GM10248 (cell line): ENCODE measurements at regions not wholly inside any gene's neighbourhood (a gene's known extent, or its start where the extent isn't known, plus 50 kb on each side); places are given as distances from the start of the nearest gene placed in this dataset.

Experiments
- CTCF ChIA-PET: fragments of 300-600 bp; sonication (Branson Sonifier 250); formaldehyde crosslinking; extraction: SDS; loops from one replicate; lab custom pipeline; 2021; ENCODE audit warnings: antibody characterized with exemption; lab: Yijun Ruan, JAX
- POLR2A ChIA-PET: fragments of 350-650 bp; sonication (Branson Sonifier 250); formaldehyde crosslinking; extraction: SDS; loops from one replicate; lab custom pipeline; 2020; ENCODE audit warnings: antibody characterized with exemption; lab: Yijun Ruan, JAX
- DNase-seq: peaks from one replicate; pipeline ENCODE4 v3.0.0; 2012; ENCODE audit errors: extremely low spot score
- TF ChIP-seq, protein P1 (sequence below): IDR thresholded peaks from 2 replicates; pipeline ENCODE4 v1.5.1; 2012; ENCODE audit warnings: mild to moderate bottlenecking, low read depth; ENCODE audit errors: extremely low read depth, missing control alignments, control extremely low read depth

DNA sequence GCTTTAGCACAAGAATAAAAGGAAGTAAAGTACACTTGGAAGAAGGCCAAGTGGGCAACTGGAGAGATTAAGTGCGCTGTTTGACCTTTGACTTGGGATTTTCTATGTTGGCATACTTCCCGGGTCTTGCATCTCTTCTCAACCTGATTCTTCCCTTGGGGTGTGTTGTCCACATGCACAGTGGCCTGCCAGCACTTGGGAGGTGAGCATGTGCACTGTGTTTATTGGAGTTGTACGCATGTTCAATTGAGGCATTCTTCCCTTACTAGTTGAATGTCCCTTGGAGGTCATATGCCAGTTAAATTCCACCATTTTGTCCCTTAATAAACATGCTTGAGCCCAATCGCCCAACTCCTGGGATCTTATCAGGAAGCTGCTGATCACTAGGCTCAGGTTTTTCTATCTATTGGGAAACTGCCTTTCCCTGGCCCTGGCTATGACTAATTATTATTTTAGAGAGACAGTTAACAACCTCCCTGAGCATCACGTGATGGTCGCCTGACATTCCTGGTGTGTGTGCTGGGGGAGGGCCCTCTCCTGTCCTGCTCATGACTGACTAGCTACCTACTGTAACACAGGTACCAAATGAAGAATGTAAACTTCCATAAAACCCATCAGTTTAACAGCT is 62.5 kb upstream of the RAPGEF4 start:
- POLR2A ChIA-PET, result no interaction called here
- CTCF ChIA-PET, result interaction anchor here (0.9 to 2.7 kb wide), 9 partner anchors 12 to 117 kb away, joined by 3 to 15 read pairs (median 5); partner anchors contain the start of gene PDK1
- TF ChIP-seq, protein P1, sequence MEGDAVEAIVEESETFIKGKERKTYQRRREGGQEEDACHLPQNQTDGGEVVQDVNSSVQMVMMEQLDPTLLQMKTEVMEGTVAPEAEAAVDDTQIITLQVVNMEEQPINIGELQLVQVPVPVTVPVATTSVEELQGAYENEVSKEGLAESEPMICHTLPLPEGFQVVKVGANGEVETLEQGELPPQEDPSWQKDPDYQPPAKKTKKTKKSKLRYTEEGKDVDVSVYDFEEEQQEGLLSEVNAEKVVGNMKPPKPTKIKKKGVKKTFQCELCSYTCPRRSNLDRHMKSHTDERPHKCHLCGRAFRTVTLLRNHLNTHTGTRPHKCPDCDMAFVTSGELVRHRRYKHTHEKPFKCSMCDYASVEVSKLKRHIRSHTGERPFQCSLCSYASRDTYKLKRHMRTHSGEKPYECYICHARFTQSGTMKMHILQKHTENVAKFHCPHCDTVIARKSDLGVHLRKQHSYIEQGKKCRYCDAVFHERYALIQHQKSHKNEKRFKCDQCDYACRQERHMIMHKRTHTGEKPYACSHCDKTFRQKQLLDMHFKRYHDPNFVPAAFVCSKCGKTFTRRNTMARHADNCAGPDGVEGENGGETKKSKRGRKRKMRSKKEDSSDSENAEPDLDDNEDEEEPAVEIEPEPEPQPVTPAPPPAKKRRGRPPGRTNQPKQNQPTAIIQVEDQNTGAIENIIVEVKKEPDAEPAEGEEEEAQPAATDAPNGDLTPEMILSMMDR, result no peak
- no peak for DNase-seq

DNA sequence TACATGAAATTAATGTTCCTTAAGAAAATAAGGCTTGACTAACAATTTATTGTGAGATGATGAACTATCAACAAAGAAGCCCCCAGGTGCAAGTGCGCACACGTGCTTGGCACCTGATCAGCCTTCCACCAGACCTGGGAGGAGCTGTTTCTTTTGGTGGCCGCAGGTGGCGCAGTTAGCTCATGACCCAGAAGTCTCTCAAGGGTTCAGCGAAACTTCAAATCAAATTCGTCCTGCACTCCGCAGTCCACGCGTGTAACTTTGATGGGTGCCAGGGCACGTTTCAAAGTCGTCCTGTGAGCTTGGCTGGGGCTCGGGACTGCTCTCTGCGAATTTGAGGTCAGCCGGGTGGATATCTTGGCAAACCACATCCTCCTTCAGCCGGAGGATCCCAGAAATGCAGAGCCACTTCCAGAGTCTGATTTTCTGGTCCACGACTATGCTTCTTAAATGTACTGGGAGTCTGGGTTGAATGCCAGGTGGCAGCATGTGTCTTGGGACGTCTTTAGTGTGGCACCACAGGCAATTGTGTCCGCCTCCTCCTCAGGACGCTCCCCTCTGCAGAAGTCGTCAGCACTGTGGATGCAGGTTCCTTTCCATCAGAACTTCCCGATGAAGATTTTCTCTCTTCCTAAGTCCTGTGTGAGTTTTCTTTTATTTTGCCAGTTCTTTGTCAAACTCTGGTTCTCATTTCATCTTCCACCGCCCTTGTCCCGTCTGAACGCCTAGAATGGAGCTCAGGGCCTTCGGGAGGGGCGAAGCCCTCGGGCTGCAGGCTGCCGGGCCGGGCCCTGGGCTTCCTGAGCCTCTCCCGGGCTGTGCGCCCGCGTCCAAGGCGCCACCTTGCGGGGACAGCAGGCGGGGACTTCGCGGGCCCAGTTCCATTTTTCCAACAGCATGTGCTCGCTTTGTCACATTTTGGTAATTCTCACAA is 61.3 kb upstream of the RAPGEF4 start:
- peak; percentile 64 for DNase-seq
- POLR2A ChIA-PET, result no interaction called here
- CTCF ChIA-PET, result interaction anchor here (0.8 to 2.7 kb wide), 15 partner anchors 8 to 118 kb away, joined by 3 to 15 read pairs (median 5); partner anchors contain the start of gene PDK1

DNA sequence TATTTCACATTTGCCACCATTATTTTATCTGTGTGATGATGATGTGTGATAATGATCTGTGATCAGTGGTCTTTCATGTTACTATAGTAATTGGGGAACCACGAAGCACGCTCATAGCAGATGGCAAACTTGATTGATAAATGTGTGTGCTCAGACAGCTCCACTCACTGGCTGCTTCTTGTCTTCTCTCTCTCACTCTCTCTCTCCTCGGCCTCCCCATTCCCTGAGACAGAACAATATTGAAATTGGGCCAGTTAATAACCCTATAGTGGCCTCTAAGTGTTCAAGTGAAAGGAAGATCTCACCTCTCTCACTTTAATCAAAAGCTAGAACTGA is 60.7 kb upstream of the RAPGEF4 start:
- POLR2A ChIA-PET, result no interaction called here
- DNase-seq, result no peak
- CTCF ChIA-PET, result interaction anchor here (0.9 to 2.7 kb wide), 10 partner anchors 9 to 56 kb away, joined by 3 to 15 read pairs (median 5); no protein-coding TSS in a partner anchor
- TF ChIP-seq, protein P1, result no peak

More for the DNA sequence above, 61.3 kb upstream of the RAPGEF4 start:
- TF ChIP-seq, protein P1, result peak; percentile 61

DNA sequence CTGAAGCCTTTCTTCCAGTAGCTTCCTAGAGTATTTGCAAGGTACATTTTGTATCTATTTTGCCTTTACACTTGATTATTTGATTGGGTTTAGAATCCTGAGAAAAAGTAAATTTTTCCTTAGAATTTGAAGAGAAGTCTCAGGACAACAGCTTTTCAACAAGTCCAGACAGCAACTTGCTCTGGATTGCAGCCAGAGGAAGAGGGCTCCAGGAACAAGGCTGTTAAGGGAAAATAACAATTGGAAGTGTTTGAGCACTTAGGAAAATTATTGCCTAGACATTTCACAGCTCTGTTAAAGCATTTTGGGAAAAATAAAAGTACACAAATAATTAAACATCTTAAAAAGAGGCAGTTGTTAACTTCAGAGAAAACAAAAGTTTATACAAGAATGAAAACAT is 58.3 kb upstream of the RAPGEF4 start:
- DNase-seq, result no peak
- ChIA-PET CTCF (interaction anchor here (1.2 kb wide), 1 partner anchor 34 kb away, joined by 3 read pairs; no protein-coding TSS in a partner anchor), POLR2A (no interaction called here)
- TF ChIP-seq, protein P1, result no peak

DNA sequence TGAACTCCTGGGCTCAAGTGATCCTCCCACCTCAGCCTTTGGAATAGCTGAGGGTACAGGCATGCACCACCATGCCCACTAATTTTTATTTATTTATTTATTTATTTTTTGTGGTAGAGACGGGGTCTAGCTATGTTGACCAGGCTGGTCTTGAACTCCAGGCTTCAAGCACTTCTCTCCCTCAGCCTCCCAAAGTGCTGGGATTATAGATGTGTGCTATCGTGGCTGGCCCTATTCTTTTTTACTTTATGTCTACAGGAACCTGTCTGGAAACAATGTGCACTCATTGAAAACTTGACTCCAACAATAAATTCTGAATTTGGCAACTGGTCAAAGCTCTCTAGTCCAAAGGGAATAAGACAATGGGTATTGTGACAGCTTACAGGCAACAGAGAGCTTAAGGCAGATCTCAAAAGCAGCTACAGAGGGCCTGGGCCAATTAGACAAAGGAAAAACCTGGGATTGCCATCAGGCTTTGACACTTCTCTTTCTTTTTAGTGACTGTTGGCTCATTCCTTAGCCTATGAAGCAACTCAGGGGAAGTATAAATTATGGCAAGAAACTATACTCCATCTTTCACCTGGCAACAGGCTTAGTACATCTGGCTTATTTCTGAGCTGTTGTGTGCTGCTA is 55.1 kb upstream of the RAPGEF4 start:
- POLR2A ChIA-PET, result no interaction called here
- DNase-seq, result no peak
- CTCF ChIA-PET, result interaction anchor here (0.7 to 1.0 kb wide), 2 partner anchors 13 to 23 kb away, joined by 3 read pairs; no protein-coding TSS in a partner anchor
- TF ChIP-seq, protein P1, result no peak

DNA sequence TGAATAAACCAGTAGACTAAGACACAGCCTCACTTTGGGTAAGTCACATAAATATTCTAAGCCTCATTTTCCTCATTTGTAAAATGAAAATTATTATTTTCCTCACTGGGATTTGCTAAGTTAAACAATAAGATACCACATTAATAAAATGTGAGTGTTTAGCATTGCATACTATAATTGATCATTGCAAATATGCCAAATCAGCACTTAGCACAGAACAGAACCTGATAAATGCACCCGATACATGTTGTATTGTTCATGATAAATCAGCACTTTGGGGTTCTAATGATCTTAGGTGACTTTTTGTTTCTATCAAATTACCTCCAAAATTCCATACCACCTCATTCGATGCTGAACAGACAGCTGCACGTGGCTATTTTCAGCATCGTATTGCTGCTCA is 50.2 kb upstream of the RAPGEF4 start:
- DNase-seq, result no peak
- ChIA-PET CTCF (interaction anchor here (1.7 to 2.4 kb wide), 3 partner anchors 10 to 25 kb away, joined by 6 to 9 read pairs (median 9); no protein-coding TSS in a partner anchor), POLR2A (no interaction called here)
- TF ChIP-seq, protein P1, result no peak
